SK-N-SH (cell line): ENCODE measurements at regions not wholly inside any gene's neighbourhood (a gene's known extent, or its start where the extent isn't known, plus 50 kb on each side); places are given as distances from the start of the nearest gene placed in this dataset.

Source experiments
- CTCF ChIA-PET: fragments of 300-600, 350-600 bp; formaldehyde crosslinking; extraction: SDS; loops from one replicate; lab custom pipeline; 2021; lab: Yijun Ruan, JAX
- POLR2A ChIA-PET: fragments of 350-600 bp; sonication (Branson Sonifier 250); formaldehyde crosslinking; extraction: SDS; loops from one replicate; lab custom pipeline; 2020; ENCODE audit warnings: antibody characterized with exemption, inconsistent platforms; lab: Yijun Ruan, JAX
- DNase-seq: peaks from one replicate; pipeline ENCODE4 v3.0.0; 2012
- H2AFZ ChIP-seq: fragments of 200-600 bp; sonication (generic); 2 replicates; pipeline ENCODE4 v1.8.1; 2016; ENCODE audit warnings: antibody characterized with exemption, mild to moderate bottlenecking, low read depth
- H3F3A ChIP-seq: fragments of 200-600 bp; sonication (generic); replicated peaks from 2 replicates; pipeline ENCODE3; 2016; ENCODE audit warnings: antibody characterized with exemption, mild to moderate bottlenecking; ENCODE audit not compliant: insufficient read depth
- H3K27ac ChIP-seq, 2 experiments: fragments of 200-500 bp in 1 of 2; fragments of 200-600 bp in 1 of 2; sonication (Bioruptor generic) in 1 of 2; sonication (generic), shearing (Covaris generic) in 1 of 2; 2 replicates each; pipeline versions ENCODE4 v1.5.1 to v1.6.1; 2014 to 2016; ENCODE audit warnings: low read depth in 2 of 2, inconsistent platforms in 1 of 2, low read length in 1 of 2, mild to moderate bottlenecking in 1 of 2, mixed read lengths in 1 of 2
- H3K27me3 ChIP-seq: fragments of 200-600 bp; sonication (generic), shearing (Covaris generic); 2 replicates; pipeline ENCODE4 v1.6.1; 2016; ENCODE audit warnings: mixed run types; ENCODE audit not compliant: insufficient read depth
- H3K36me3 ChIP-seq, 2 experiments: fragments of 200-500 bp in 1 of 2; fragments of 200-600 bp in 1 of 2; sonication (Bioruptor generic) in 1 of 2; sonication (generic) in 1 of 2; replicated peaks in 1 of 2; 2 replicates each; pipeline versions ENCODE3 to v1.5.1; 2014 to 2016; ENCODE audit warnings: low read length in 1 of 2, mild to moderate bottlenecking in 1 of 2; ENCODE audit not compliant: insufficient read depth in 2 of 2, control insufficient read depth in 1 of 2
- H3K4me1 ChIP-seq, 2 experiments: fragments of 200-500 bp in 1 of 2; fragments of 200-600 bp in 1 of 2; sonication (Bioruptor generic) in 1 of 2; sonication (generic), shearing (Covaris generic) in 1 of 2; 2 replicates each; pipeline versions ENCODE4 v1.5.1 to v1.6.1; 2014 to 2016; ENCODE audit warnings: low read depth in 1 of 2, low read length in 1 of 2, mixed run types in 1 of 2; ENCODE audit not compliant: insufficient read depth in 2 of 2, control insufficient read depth in 1 of 2
- H3K4me2 ChIP-seq: fragments of 200-600 bp; sonication (generic), shearing (Covaris generic); 2 replicates; pipeline ENCODE4 v1.6.1; 2017; ENCODE audit warnings: mixed run types
- H3K4me3 ChIP-seq, 2 experiments: fragments of 200-500 bp in 1 of 2; fragments of 200-600 bp in 1 of 2; sonication (Bioruptor generic) in 1 of 2; sonication (generic), shearing (Covaris generic) in 1 of 2; 2 replicates each; pipeline versions ENCODE4 v1.5.1 to v1.8.1; 2014 to 2016; ENCODE audit warnings: low read depth in 2 of 2, inconsistent platforms in 1 of 2, low read length in 1 of 2, mild to moderate bottlenecking in 1 of 2, mixed read lengths in 1 of 2, moderate library complexity in 1 of 2
- H3K79me2 ChIP-seq: fragments of 200-600 bp; sonication (generic); 2 replicates; pipeline ENCODE4 v1.8.1; 2017; ENCODE audit warnings: mild to moderate bottlenecking; ENCODE audit not compliant: insufficient read depth
- H3K9ac ChIP-seq: fragments of 200-600 bp; sonication (generic); 2 replicates; pipeline ENCODE4 v1.6.1; 2017; ENCODE audit warnings: mixed run types
- H3K9me2 ChIP-seq: fragments of 200-600 bp; sonication (generic); 2 replicates; pipeline ENCODE4 v1.6.1; 2017; ENCODE audit warnings: mixed run types
- H3K9me3 ChIP-seq: fragments of 200-600 bp; sonication (generic); 2 replicates; pipeline ENCODE4 v1.6.1; 2017; ENCODE audit warnings: mixed run types, mild to moderate bottlenecking, moderate library complexity
- H4K20me1 ChIP-seq: fragments of 200-600 bp; sonication (generic); 2 replicates; pipeline ENCODE4 v1.6.1; 2017; ENCODE audit warnings: mild to moderate bottlenecking, mixed run types; ENCODE audit not compliant: insufficient read depth
- CHD2 ChIP-seq: fragments of 150-350 bp; IDR thresholded peaks from 2 replicates; pipeline ENCODE4 v1.6.1; 2018; ENCODE audit warnings: low read length; ENCODE audit not compliant: partially characterized antibody
- ELF1 ChIP-seq: IDR thresholded peaks from 2 replicates; pipeline ENCODE4 v1.4.0; 2012
- EP300 ChIP-seq, 2 experiments: IDR thresholded peaks; 2 replicates each; pipeline versions ENCODE4 v1.4.0 to v1.6.1; 2012; ENCODE audit warnings: borderline replicate concordance in 1 of 2, low read depth in 1 of 2, low read length in 1 of 2
- EZH2phosphoT487 ChIP-seq: fragments of 200-600 bp; sonication (generic); IDR thresholded peaks from 2 replicates; pipeline ENCODE4 v1.6.1; 2017; ENCODE audit warnings: low read depth, mixed run types, mild to moderate bottlenecking, antibody characterized with exemption, moderate library complexity, borderline replicate concordance
- FOXM1 ChIP-seq: IDR thresholded peaks from 2 replicates; pipeline ENCODE4 v1.4.0; 2012; ENCODE audit warnings: low read depth, mild to moderate bottlenecking
- GABPA ChIP-seq: IDR thresholded peaks from 2 replicates; pipeline ENCODE4 v1.4.0; 2012; ENCODE audit warnings: low read depth, mild to moderate bottlenecking
- GATA2 ChIP-seq: sonication (generic); formaldehyde crosslinking; IDR thresholded peaks from 2 replicates; pipeline ENCODE4 v1.5.0; 2020; ENCODE audit warnings: mild to moderate bottlenecking, missing genetic modification reagents
- JUND ChIP-seq: IDR thresholded peaks from 2 replicates; pipeline ENCODE4 v1.4.0; 2012
- MXI1 ChIP-seq: IDR thresholded peaks from 2 replicates; pipeline ENCODE4 v1.6.1; 2012; ENCODE audit warnings: mild to moderate bottlenecking, low read depth, low read length, improper control_type of control experiment
- POLR2AphosphoS5 ChIP-seq: IDR thresholded peaks from 2 replicates; pipeline ENCODE4 v1.6.1; 2012; ENCODE audit warnings: low read depth, low read length
- RAD21 ChIP-seq: IDR thresholded peaks from 2 replicates; pipeline ENCODE4 v1.6.1; 2012; ENCODE audit warnings: mild to moderate bottlenecking, low read length
- RFX5 ChIP-seq: IDR thresholded peaks from 2 replicates; pipeline ENCODE4 v1.6.1; 2012; ENCODE audit warnings: mild to moderate bottlenecking, improper control_type of control experiment, low read length
- TAF1 ChIP-seq: IDR thresholded peaks from 2 replicates; pipeline ENCODE4 v1.6.1; 2012; ENCODE audit warnings: low read depth, mild to moderate bottlenecking, low read length, moderate library complexity, borderline replicate concordance
- TCF12 ChIP-seq: IDR thresholded peaks from 2 replicates; pipeline ENCODE4 v1.4.0; 2012
- TEAD4 ChIP-seq: IDR thresholded peaks from 2 replicates; pipeline ENCODE4 v1.4.0; 2012; ENCODE audit warnings: mild to moderate bottlenecking, borderline replicate concordance; ENCODE audit not compliant: insufficient read depth
- YY1 ChIP-seq: IDR thresholded peaks from 2 replicates; pipeline ENCODE4 v1.4.0; 2012; ENCODE audit warnings: low read depth, mild to moderate bottlenecking
- WGBS: methylation state at CpG from one replicate; pipeline ENCODE4 v1.1.6; 2017; ENCODE audit warnings: low lambda C conversion rate; 5-methylcytosine and 5-hydroxymethylcytosine counted together
- TF ChIP-seq, protein P1 (sequence below): fragments of 150-350 bp; IDR thresholded peaks from 2 replicates; pipeline ENCODE4 v1.6.1; 2016; ENCODE audit warnings: mild to moderate bottlenecking, low read depth, low read length
- TF ChIP-seq, protein P2 (sequence below): IDR thresholded peaks from 2 replicates; pipeline ENCODE4 v1.4.0; 2012; ENCODE audit warnings: low read depth, borderline replicate concordance
- TF ChIP-seq, protein P3 (sequence below): IDR thresholded peaks from 2 replicates; pipeline ENCODE4 v1.6.1; 2012; ENCODE audit warnings: mild to moderate bottlenecking, low read depth, low read length, moderate library complexity

DNA sequence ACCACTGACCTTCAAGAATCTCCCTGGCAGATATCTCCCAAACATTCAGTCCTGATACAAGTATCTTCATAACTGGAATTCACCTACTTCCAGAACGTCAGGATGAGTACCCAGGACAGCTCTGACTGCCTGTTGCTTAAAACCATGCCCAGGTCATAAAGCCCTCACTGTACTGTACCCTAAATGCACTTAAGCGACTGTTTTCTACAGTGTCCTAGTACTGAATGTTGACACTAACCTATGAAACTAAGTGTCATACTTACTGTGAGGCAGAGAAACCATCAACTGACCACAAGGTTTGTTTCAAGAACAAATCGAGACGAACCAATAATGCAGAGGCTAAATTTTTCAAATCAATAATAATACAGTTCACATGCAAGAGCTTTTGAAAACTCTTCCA lies 178.7 kb upstream of the NSMCE3 start:
- Histone ChIP-seq H3K27ac (no peak overlapping the region), H3K27me3 (no peaks in the 10 kb centered on the region), H3K36me3 (no peaks in the 10 kb centered on the region), H3K4me1 (no peaks in the 10 kb centered on the region; a peak in 1 of 4 replicates), H3K9me2 (no peaks in the 10 kb centered on the region), H4K20me1 (no peaks in the 10 kb centered on the region), H3K4me2 (no peak overlapping the region), H2AFZ (no peak overlapping the region), H3K9ac (no peak overlapping the region), H3F3A (no peaks in the 10 kb centered on the region), H3K9me3 (no peaks in the 10 kb centered on the region), H3K79me2 (no peaks in the 10 kb centered on the region), H3K4me3 (no peak overlapping the region)
- no peak for DNase-seq
- ChIA-PET CTCF (no interaction called here), POLR2A (no interaction called here)
- no peak for TF ChIP-seq TEAD4
- TF ChIP-seq, protein P1, sequence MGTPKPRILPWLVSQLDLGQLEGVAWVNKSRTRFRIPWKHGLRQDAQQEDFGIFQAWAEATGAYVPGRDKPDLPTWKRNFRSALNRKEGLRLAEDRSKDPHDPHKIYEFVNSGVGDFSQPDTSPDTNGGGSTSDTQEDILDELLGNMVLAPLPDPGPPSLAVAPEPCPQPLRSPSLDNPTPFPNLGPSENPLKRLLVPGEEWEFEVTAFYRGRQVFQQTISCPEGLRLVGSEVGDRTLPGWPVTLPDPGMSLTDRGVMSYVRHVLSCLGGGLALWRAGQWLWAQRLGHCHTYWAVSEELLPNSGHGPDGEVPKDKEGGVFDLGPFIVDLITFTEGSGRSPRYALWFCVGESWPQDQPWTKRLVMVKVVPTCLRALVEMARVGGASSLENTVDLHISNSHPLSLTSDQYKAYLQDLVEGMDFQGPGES: no peak
- TF ChIP-seq GATA2: no peak
- no peak for TF ChIP-seq ELF1
- no peak for TF ChIP-seq MXI1
- no peak for TF ChIP-seq EP300 (IDR thresholded peaks at IDR 0.05; ENCODE audit: borderline replicate concordance in 1 of 2, low read depth in 1 of 2, low read length in 1 of 2)
- TF ChIP-seq, protein P2, sequence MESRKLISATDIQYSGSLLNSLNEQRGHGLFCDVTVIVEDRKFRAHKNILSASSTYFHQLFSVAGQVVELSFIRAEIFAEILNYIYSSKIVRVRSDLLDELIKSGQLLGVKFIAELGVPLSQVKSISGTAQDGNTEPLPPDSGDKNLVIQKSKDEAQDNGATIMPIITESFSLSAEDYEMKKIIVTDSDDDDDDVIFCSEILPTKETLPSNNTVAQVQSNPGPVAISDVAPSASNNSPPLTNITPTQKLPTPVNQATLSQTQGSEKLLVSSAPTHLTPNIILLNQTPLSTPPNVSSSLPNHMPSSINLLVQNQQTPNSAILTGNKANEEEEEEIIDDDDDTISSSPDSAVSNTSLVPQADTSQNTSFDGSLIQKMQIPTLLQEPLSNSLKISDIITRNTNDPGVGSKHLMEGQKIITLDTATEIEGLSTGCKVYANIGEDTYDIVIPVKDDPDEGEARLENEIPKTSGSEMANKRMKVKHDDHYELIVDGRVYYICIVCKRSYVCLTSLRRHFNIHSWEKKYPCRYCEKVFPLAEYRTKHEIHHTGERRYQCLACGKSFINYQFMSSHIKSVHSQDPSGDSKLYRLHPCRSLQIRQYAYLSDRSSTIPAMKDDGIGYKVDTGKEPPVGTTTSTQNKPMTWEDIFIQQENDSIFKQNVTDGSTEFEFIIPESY: no peak
- no peak for TF ChIP-seq RAD21
- TF ChIP-seq YY1: no peak
- TF ChIP-seq EZH2phosphoT487: no peak
- no peak for TF ChIP-seq CHD2
- no peak for TF ChIP-seq TCF12
- TF ChIP-seq, protein P3, sequence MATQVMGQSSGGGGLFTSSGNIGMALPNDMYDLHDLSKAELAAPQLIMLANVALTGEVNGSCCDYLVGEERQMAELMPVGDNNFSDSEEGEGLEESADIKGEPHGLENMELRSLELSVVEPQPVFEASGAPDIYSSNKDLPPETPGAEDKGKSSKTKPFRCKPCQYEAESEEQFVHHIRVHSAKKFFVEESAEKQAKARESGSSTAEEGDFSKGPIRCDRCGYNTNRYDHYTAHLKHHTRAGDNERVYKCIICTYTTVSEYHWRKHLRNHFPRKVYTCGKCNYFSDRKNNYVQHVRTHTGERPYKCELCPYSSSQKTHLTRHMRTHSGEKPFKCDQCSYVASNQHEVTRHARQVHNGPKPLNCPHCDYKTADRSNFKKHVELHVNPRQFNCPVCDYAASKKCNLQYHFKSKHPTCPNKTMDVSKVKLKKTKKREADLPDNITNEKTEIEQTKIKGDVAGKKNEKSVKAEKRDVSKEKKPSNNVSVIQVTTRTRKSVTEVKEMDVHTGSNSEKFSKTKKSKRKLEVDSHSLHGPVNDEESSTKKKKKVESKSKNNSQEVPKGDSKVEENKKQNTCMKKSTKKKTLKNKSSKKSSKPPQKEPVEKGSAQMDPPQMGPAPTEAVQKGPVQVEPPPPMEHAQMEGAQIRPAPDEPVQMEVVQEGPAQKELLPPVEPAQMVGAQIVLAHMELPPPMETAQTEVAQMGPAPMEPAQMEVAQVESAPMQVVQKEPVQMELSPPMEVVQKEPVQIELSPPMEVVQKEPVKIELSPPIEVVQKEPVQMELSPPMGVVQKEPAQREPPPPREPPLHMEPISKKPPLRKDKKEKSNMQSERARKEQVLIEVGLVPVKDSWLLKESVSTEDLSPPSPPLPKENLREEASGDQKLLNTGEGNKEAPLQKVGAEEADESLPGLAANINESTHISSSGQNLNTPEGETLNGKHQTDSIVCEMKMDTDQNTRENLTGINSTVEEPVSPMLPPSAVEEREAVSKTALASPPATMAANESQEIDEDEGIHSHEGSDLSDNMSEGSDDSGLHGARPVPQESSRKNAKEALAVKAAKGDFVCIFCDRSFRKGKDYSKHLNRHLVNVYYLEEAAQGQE: no peak
- no peak for TF ChIP-seq GABPA
- no peak for TF ChIP-seq JUND
- no peak for TF ChIP-seq RFX5
- TF ChIP-seq TAF1: no peak
- TF ChIP-seq POLR2AphosphoS5: no peak
- TF ChIP-seq FOXM1: no peak
- 19% methylated on average over 4 of the region's 4 CpGs for WGBS
